ENCODE measurements at regions not wholly inside any gene's neighbourhood (a gene's known extent, or its start where the extent isn't known, plus 50 kb on each side); places are given as distances from the start of the nearest gene placed in this dataset.

DNA sequence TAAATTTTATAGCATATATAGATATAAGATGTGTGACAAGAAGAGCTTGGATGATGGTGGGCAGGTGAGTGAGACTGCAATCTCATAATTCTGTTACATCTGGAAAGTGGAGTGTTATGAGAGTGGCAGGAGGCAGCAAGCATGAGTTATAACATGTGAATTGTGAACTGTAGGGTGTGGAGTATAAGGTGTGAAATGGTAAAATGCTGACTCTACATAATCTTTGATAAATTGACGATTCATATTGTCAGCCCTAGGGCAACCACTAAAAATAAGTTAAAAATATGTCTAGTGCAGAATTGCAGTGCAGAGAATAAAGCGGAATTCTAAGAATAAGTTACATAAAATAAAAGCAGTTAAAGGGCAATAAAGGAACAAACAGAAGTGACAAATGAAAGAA is 74.8 kb upstream of the AKR1E2 start:
- TF ChIP-seq, protein P1, sequence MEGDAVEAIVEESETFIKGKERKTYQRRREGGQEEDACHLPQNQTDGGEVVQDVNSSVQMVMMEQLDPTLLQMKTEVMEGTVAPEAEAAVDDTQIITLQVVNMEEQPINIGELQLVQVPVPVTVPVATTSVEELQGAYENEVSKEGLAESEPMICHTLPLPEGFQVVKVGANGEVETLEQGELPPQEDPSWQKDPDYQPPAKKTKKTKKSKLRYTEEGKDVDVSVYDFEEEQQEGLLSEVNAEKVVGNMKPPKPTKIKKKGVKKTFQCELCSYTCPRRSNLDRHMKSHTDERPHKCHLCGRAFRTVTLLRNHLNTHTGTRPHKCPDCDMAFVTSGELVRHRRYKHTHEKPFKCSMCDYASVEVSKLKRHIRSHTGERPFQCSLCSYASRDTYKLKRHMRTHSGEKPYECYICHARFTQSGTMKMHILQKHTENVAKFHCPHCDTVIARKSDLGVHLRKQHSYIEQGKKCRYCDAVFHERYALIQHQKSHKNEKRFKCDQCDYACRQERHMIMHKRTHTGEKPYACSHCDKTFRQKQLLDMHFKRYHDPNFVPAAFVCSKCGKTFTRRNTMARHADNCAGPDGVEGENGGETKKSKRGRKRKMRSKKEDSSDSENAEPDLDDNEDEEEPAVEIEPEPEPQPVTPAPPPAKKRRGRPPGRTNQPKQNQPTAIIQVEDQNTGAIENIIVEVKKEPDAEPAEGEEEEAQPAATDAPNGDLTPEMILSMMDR (conservative IDR thresholded peaks at IDR 0.05; ENCODE audit: low read depth, low read length) = no peak
- H3K4me3 ChIP-seq (ENCODE audit: low read depth, low read length) = no peak overlapping the region
- DNase-seq (ENCODE audit: low read depth) = no peak

DNA sequence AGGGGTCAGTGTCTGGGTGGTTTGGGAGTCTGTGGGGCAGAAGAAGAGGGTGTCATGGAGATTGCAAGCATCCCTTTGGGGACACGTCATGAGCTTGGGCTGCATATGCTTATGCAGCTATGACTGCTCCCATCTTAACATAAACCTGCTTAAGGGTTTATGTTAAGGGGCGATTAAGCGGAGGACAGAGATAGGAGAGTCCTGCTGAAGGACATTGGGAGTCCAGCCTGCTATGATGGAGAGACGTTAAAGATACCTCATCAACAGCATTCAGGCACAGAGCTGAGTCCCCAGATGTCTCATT is 76.8 kb upstream of the AKR1E2 start:
- H3K4me3 ChIP-seq (ENCODE audit: low read depth, low read length) = no peak overlapping the region
- TF ChIP-seq, protein P1 (conservative IDR thresholded peaks at IDR 0.05; ENCODE audit: low read depth, low read length) = no peak

DNA sequence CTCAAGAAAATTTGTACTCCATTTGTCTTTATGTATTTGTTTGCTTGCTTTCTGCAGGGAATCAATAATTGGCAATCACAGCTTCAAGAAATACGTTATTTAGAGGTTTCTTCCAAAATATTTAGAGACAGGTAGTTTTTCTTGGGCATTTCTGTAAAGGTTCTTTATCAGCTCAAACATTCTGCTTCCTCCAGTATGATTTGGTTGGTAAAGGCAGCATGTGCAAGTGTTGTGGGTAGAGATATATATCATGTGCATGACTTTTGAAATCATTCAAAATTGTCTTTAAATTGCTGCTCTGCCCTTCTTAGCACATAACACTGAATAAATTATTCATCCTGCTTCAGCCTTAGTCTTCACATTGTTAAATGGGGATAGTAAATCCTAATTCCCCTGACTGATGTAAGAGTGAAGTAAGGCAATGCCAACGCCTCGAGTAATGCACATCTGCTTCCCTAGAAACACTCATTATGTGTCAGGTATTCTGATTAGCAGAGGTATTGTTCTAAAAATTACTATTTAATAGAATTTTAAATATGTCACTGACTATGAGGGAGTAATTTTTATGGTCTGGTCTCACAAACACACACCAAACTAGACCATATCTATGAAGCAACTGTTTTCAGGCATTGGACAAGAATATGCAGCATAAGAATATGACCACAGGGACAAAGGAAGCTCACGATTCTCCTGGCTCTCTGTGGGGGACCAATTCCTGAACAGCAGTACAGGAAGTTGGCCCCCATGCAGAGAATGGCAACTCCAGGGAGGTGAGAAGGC is 77.3 kb upstream of the AKR1E2 start:
- TF ChIP-seq, protein P1 (conservative IDR thresholded peaks at IDR 0.05; ENCODE audit: low read depth, low read length) = no peak
- no peak overlapping the region for H3K4me3 ChIP-seq (ENCODE audit: low read depth, low read length)
- DNase-seq (ENCODE audit: low read depth) = no peak

More for the DNA sequence above, 76.8 kb upstream of the AKR1E2 start:
- no peak for DNase-seq (ENCODE audit: low read depth)

DNA sequence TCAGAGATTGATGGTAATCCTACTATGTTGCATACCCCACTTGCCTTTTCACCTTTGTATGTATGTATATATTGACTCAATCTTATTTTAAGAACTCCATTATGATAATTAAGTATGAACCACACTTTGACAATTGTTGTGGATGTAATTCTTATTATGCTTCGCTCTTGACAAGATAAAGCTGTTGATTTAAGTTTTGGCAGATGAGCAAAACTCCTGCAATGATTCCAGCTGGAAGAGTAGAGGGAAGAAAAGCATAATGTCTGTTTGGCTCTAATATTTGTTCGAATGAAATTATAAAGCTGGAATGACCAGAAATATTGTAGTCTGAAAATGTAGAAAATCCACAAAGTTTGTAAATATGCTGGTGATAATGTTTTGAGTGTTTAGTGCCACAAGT is 83.8 kb upstream of the AKR1E2 start:
- H3K4me3 ChIP-seq (ENCODE audit: low read depth, low read length) = no peak overlapping the region
- no peak for DNase-seq (ENCODE audit: low read depth)
- TF ChIP-seq, protein P1 (conservative IDR thresholded peaks at IDR 0.05; ENCODE audit: low read depth, low read length) = no peak

DNA sequence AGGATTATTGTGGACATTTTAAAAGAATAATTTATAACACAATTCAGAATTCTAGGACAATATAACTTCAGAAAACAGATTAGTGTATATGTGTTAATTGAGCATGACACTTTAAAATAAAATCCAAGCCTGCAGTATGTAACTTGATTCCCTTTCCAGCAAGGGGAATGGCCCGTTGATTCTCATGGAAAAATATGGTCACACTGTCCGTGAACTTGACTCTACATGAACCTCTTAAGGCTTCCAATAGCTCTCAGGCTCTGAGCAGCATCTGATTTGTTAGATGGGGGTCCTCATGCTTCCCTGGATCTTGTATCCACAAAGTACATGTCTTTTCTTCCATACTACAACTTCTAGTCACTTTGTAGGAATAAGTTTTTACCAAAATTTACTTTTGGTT is 85.5 kb upstream of the AKR1E2 start:
- TF ChIP-seq, protein P1 (conservative IDR thresholded peaks at IDR 0.05; ENCODE audit: low read depth, low read length) = no peak
- DNase-seq (ENCODE audit: low read depth) = no peak
- no peak overlapping the region for H3K4me3 ChIP-seq (ENCODE audit: low read depth, low read length)

DNA sequence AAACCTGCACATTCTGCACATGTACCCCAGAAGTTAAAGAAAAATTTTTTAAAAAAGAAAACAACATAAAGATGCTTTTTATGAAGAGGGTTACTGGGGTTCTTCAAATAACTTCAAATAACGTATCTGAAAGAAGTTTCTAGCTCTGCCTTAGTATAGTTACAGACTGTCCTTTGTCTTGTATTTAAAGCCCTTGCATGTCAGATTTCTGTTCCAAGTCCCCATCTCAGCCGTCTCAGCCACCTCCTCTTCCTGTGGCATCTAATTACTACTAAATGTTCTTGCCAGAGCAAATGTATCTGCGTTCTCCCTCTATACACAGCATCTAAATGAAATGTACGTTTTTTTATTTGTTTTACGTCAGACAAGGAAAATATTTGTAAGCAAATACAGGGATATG is 89.4 kb upstream of the AKR1E2 start:
- DNase-seq (ENCODE audit: low read depth) = no peak
- TF ChIP-seq, protein P1 (conservative IDR thresholded peaks at IDR 0.05; ENCODE audit: low read depth, low read length) = no peak
- no peak overlapping the region for H3K4me3 ChIP-seq (ENCODE audit: low read depth, low read length)

DNA sequence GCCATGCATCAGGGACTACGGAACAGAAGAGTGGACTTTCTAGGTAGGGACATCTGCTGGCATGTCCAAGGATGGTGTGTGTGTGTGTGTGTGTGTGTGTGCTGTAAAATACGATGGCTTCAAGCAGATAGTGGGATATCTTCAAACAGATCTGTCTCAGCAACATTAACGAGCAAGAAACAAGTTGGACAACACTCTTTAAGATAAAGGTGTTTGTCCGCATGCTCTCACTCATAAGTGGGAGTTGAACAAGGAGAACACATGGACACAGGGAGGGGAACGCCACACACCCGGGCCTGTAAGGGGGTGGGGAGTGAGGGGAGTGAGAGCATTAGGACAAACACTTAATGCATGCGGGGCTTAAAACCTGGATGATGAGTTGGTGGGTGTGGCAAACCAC is 89.8 kb upstream of the AKR1E2 start:
- TF ChIP-seq, protein P1 (conservative IDR thresholded peaks at IDR 0.05; ENCODE audit: low read depth, low read length) = no peak

More for the DNA sequence above, 89.8 kb upstream of the AKR1E2 start:
- no peak overlapping the region for H3K4me3 ChIP-seq (ENCODE audit: low read depth, low read length)
- no peak for DNase-seq (ENCODE audit: low read depth)
